GM12878 (cell line): ENCODE measurements at regions not wholly inside any gene's neighbourhood (a gene's known extent, or its start where the extent isn't known, plus 50 kb on each side); places are given as distances from the start of the nearest gene placed in this dataset.

Experiments used
- CTCF ChIP-seq, 3 experiments: IDR thresholded peaks in 2 of 3; conservative IDR thresholded peaks in 1 of 3; 2 replicates each; pipeline ENCODE4 v1.5.1; 2011; ENCODE audit warnings: low read depth in 3 of 3, low read length in 3 of 3, mild to moderate bottlenecking in 3 of 3, control low read depth in 2 of 3, moderate library complexity in 2 of 3, inconsistent platforms in 1 of 3, mixed read lengths in 1 of 3; ENCODE audit not compliant: control insufficient read depth in 2 of 3, insufficient read depth in 1 of 3; ENCODE audit errors: extremely low read depth in 1 of 3
- EGR1 ChIP-seq, 2 experiments: IDR thresholded peaks; 1 replicate in 1 of 2; 2 replicates in 1 of 2; pipeline ENCODE4 v1.6.1; 2011 to 2012; ENCODE audit warnings: low read depth in 2 of 2, low read length in 2 of 2, borderline replicate concordance in 1 of 2, mild to moderate bottlenecking in 1 of 2, moderate library complexity in 1 of 2
- EZH2 ChIP-seq: IDR thresholded peaks from 2 replicates; pipeline ENCODE4 v1.6.1; 2012; ENCODE audit warnings: low read depth, mild to moderate bottlenecking, control low read depth, inconsistent platforms, low read length, borderline replicate concordance; ENCODE audit not compliant: control insufficient read depth
- GABPA ChIP-seq: IDR thresholded peaks from 2 replicates; pipeline ENCODE4 v1.6.1; 2014; ENCODE audit warnings: antibody characterized with exemption, low read depth, mild to moderate bottlenecking, inconsistent platforms
- KAT2A ChIP-seq: conservative IDR thresholded peaks from 2 replicates; pipeline ENCODE4 v1.6.1; 2011; ENCODE audit warnings: low read depth, low read length; ENCODE audit not compliant: control insufficient read depth
- MTA3 ChIP-seq: IDR thresholded peaks from 2 replicates; pipeline ENCODE4 v1.6.1; 2012; ENCODE audit warnings: low read length, inconsistent platforms, borderline replicate concordance
- NFYB ChIP-seq: IDR thresholded peaks from 2 replicates; pipeline ENCODE4 v1.6.1; 2011; ENCODE audit warnings: low read depth, mild to moderate bottlenecking, low read length, improper control_type of control experiment, moderate library complexity; ENCODE audit not compliant: insufficient read depth
- POLR2AphosphoS5 ChIP-seq: IDR thresholded peaks from 2 replicates; pipeline ENCODE4 v1.6.1; 2011; ENCODE audit warnings: mild to moderate bottlenecking, low read length, inconsistent platforms
- RFX5 ChIP-seq: IDR thresholded peaks from 2 replicates; pipeline ENCODE4 v1.6.1; 2011; ENCODE audit warnings: low read depth, low read length, improper control_type of control experiment
- RUNX3 ChIP-seq: IDR thresholded peaks from 2 replicates; pipeline ENCODE4 v1.6.1; 2012; ENCODE audit warnings: low read length, inconsistent platforms
- SMAD5 ChIP-seq: IDR thresholded peaks from 2 replicates; pipeline ENCODE4 v1.6.1; 2016; ENCODE audit warnings: antibody characterized with exemption, low read depth
- SMC3 ChIP-seq: IDR thresholded peaks from 2 replicates; pipeline ENCODE4 v1.6.1; 2011; ENCODE audit warnings: low read length, improper control_type of control experiment, borderline replicate concordance

GRCh38 chr14:62156052-62156451, 393.8 kb downstream of the SNAPC1 start:
- TF ChIP-seq RFX5, result no peak
- no peak for TF ChIP-seq RUNX3
- TF ChIP-seq EZH2, result no peak
- no peak for TF ChIP-seq SMC3
- TF ChIP-seq GABPA, result no peak
- TF ChIP-seq CTCF (IDR thresholded peaks at IDR 0.05 in 2 of 3, conservative IDR thresholded peaks at IDR 0.05 in 1 of 3; ENCODE audit: control insufficient read depth in 2 of 3, extremely low read depth in 1 of 3, insufficient read depth in 1 of 3, low read depth in 3 of 3, low read length in 3 of 3), result no peak
- no peak for TF ChIP-seq EGR1 (IDR thresholded peaks at IDR 0.05; ENCODE audit: borderline replicate concordance in 1 of 2, low read depth in 2 of 2, low read length in 2 of 2)
- no peak for TF ChIP-seq MTA3
- no peak for TF ChIP-seq SMAD5
- no peak for TF ChIP-seq KAT2A
- TF ChIP-seq POLR2AphosphoS5, result no peak
- TF ChIP-seq NFYB, result no peak
